ENCODE measurements at regions not wholly inside any gene's neighbourhood (a gene's known extent, or its start where the extent isn't known, plus 50 kb on each side); places are given as distances from the start of the nearest gene placed in this dataset.

DNA sequence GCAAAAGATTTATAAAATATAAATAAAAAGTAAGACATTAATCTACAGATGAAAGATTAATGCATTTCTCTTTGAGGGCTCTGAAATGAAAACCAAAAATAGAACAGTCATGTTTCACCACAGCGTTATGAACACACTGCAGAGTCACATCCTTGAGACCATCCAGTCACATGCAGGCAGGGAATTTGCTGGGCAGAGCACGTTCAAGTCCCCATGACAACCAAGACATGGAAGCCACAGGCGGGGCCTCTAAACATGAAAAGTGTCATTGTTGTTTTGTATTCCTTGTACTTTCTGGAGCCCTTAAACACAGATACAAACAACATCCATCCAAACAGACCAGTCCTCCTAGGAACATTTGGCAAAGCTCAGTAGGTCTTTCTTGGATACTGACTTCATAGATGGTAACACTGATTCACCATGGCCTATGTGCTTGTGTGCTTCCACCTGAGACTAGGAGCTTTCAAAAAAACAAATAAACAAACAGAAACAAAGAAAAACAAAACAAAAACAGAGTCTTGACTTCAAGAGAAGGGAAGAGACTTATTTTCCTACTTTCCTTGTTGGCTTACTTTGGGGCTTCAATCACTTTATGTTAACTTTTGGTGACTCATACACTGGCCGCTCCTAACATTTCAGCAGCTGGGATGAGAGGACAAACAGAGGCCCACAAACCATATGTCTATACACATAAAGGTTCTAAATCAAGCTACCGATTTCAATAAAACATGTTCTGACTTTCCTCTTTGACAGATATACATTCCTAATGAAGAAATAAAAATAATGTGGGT, 99.5 kb upstream of the CCDC85A start:
- TF ChIP-seq, protein P1, sequence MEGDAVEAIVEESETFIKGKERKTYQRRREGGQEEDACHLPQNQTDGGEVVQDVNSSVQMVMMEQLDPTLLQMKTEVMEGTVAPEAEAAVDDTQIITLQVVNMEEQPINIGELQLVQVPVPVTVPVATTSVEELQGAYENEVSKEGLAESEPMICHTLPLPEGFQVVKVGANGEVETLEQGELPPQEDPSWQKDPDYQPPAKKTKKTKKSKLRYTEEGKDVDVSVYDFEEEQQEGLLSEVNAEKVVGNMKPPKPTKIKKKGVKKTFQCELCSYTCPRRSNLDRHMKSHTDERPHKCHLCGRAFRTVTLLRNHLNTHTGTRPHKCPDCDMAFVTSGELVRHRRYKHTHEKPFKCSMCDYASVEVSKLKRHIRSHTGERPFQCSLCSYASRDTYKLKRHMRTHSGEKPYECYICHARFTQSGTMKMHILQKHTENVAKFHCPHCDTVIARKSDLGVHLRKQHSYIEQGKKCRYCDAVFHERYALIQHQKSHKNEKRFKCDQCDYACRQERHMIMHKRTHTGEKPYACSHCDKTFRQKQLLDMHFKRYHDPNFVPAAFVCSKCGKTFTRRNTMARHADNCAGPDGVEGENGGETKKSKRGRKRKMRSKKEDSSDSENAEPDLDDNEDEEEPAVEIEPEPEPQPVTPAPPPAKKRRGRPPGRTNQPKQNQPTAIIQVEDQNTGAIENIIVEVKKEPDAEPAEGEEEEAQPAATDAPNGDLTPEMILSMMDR (IDR thresholded peaks at IDR 0.05; ENCODE audit: control extremely low read depth in 1 of 3, insufficient read depth in 1 of 3, low read depth in 1 of 3, low read length in 3 of 3) = no peak
- TF ChIP-seq POLR2A (IDR thresholded peaks at IDR 0.05; ENCODE audit: control extremely low read depth in 1 of 2, low read depth in 2 of 2, low read length in 2 of 2) (no peak), CREB1 (IDR thresholded peaks at IDR 0.05) (no peak), NRF1 (IDR thresholded peaks at IDR 0.05; ENCODE audit: low read depth, low read length) (no peak), TCF12 (IDR thresholded peaks at IDR 0.05; ENCODE audit: low read depth, low read length) (no peak), BACH1 (IDR thresholded peaks at IDR 0.05; ENCODE audit: low read length) (no peak), YY1 (IDR thresholded peaks at IDR 0.05; ENCODE audit: low read depth, low read length) (no peak), EZH2 (IDR thresholded peaks at IDR 0.05; ENCODE audit: low read depth, low read length, severe bottlenecking) (no peak), SIN3A (conservative IDR thresholded peaks at IDR 0.05 in 1 of 2, IDR thresholded peaks at IDR 0.05 in 1 of 2; ENCODE audit: low read depth in 1 of 2, low read length in 2 of 2) (no peak), EP300 (IDR thresholded peaks at IDR 0.05; ENCODE audit: borderline replicate concordance in 1 of 2, low read depth in 2 of 2, low read length in 2 of 2) (no peak)

All from H1 (cell line).